CD4-positive, alpha-beta T cell (primary cell): ENCODE measurements at regions not wholly inside any gene's neighbourhood (a gene's known extent, or its start where the extent isn't known, plus 50 kb on each side); places are given as distances from the start of the nearest gene placed in this dataset.

Experiments used
- ATAC-seq: fragments of 200-7000 bp; cut with Tn5 transposase; one replicate; pipeline ENCODE4 v1.10.0; 2022; ENCODE audit warnings: mild to moderate bottlenecking; ENCODE audit not compliant: poor library complexity
- CTCF ChIA-PET: fragments of 350-600 bp; sonication (Branson Sonifier 250); formaldehyde crosslinking; loops from one replicate; lab custom pipeline; 2021; ENCODE audit warnings: antibody characterized with exemption, inconsistent platforms; lab: Charles Lee
- POLR2A ChIA-PET: fragments of 350-600 bp; sonication (Branson Sonifier 250); formaldehyde crosslinking; loops from one replicate; lab custom pipeline; 2021; ENCODE audit warnings: antibody characterized with exemption, inconsistent platforms; lab: Charles Lee
- DNase-seq, 14 experiments: peaks; one replicate each; pipeline ENCODE4 v3.0.0-alpha.2; 2013 to 2020; ENCODE audit warnings: mixed read lengths in 2 of 14
- H3K27ac ChIP-seq, 2 donors: one replicate each; pipeline versions ENCODE4 v1.5.1 to v1.7.0; 2013; ENCODE audit warnings: low read length in 2 of 2, low read depth in 1 of 2, mild to moderate bottlenecking in 1 of 2
- H3K27me3 ChIP-seq, 2 experiments: 1 replicate in 1 of 2; 2 replicates in 1 of 2; pipeline versions ENCODE4 v1.6.1 to v1.7.0; 2013; ENCODE audit warnings: low read length in 2 of 2, control low read depth in 1 of 2, mild to moderate bottlenecking in 1 of 2, moderate library complexity in 1 of 2; ENCODE audit not compliant: insufficient read depth in 2 of 2, control insufficient read depth in 1 of 2
- H3K36me3 ChIP-seq: one replicate; pipeline ENCODE4 v1.6.1; 2013; ENCODE audit warnings: low read length, control low read depth; ENCODE audit not compliant: insufficient read depth
- H3K4me1 ChIP-seq: one replicate; pipeline ENCODE4 v1.6.1; 2013; ENCODE audit warnings: low read length, control low read depth; ENCODE audit not compliant: insufficient read depth
- H3K4me3 ChIP-seq: one replicate; pipeline ENCODE4 v1.5.1; 2013; ENCODE audit warnings: mild to moderate bottlenecking, low read length, moderate library complexity
- H3K9me3 ChIP-seq, 2 experiments: 1 replicate in 1 of 2; 2 replicates in 1 of 2; pipeline versions ENCODE4 v1.6.1 to v1.7.0; 2013; ENCODE audit warnings: low read length in 2 of 2, mild to moderate bottlenecking in 2 of 2, control low read depth in 1 of 2, moderate library complexity in 1 of 2; ENCODE audit not compliant: control insufficient read depth in 1 of 2, insufficient read depth in 1 of 2
- H3K27ac Mint-ChIP-seq: one replicate; pipeline ENCODE4 v1.8.0; 2020; ENCODE audit warnings: mixed read lengths
- H3K27me3 Mint-ChIP-seq: one replicate; pipeline ENCODE4 v1.8.0; 2021; ENCODE audit warnings: mixed read lengths
- H3K36me3 Mint-ChIP-seq: one replicate; pipeline ENCODE4 v1.8.0; 2021; ENCODE audit warnings: low read depth, mixed read lengths
- H3K4me1 Mint-ChIP-seq: one replicate; pipeline ENCODE4 v1.8.0; 2021; ENCODE audit warnings: low read depth, mixed read lengths
- H3K4me3 Mint-ChIP-seq: one replicate; pipeline ENCODE4 v1.8.0; 2020; ENCODE audit warnings: mild to moderate bottlenecking, mixed read lengths
- H3K9me3 Mint-ChIP-seq: one replicate; pipeline ENCODE4 v1.8.0; 2020; ENCODE audit warnings: mixed read lengths
- CTCF ChIP-seq: fragments of 200-600 bp; IDR thresholded peaks from one replicate; pipeline ENCODE4 v1.8.0; 2022; ENCODE audit warnings: antibody characterized with exemption, mild to moderate bottlenecking
- intact Hi-C, 2 experiments: fragments of 100-400 bp; cut with DNase I in 1 of 2; cut with micrococcal nuclease in 1 of 2; formaldehyde crosslinking; loops; one replicate each; pipeline versions ENCODE4 v1.15.1 to v1.9.0; 2023 to 2025; cut with DNase I, micrococcal nuclease

GRCh38 chrX:115988825-115989224 lies 181.7 kb upstream of the AGTR2 start:
- Histone ChIP-seq H3K4me1 (no peaks in the 10 kb centered on the region), H3K9me3 (peaks cover 0 to 6% of the 10 kb centered on the region in 2 experiments), H3K4me3 (no peak overlapping the region), H3K27ac (no peak overlapping the region), H3K36me3 (no peaks in the 10 kb centered on the region), H3K27me3 (no peaks in the 10 kb centered on the region)
- ChIA-PET POLR2A (no interaction called here), CTCF (interaction anchor here (0.6 kb wide), 1 partner anchor 11 kb away, joined by 3 read pairs; no protein-coding TSS in a partner anchor)
- ATAC-seq (no peak), DNase-seq (no peak)
- Mint-ChIP-seq H3K9me3 (peaks cover 2% of the 10 kb centered on the region), H3K36me3 (no peaks in the 10 kb centered on the region), H3K27ac (no peak overlapping the region), H3K4me3 (no peak overlapping the region), H3K27me3 (no peaks in the 10 kb centered on the region), H3K4me1 (no peaks in the 10 kb centered on the region)
- no peak for TF ChIP-seq CTCF
- intact Hi-C loops = no loop called here

GRCh38 chrX:115989686-115990085 lies 180.9 kb upstream of the AGTR2 start:
- no peaks in the 10 kb centered on the region for H3K4me1 Mint-ChIP-seq

GRCh38 chrX:116009346-116009745 lies 161.2 kb upstream of the AGTR2 start:
- no peak overlapping the region for H3K4me3 ChIP-seq
- no peak for TF ChIP-seq CTCF
- no peak overlapping the region for H3K27ac ChIP-seq

More at GRCh38 chrX:115989686-115990085, 180.9 kb upstream of the AGTR2 start:
- Mint-ChIP-seq H3K9me3 (no peaks in the 10 kb centered on the region), H3K4me3 (no peak overlapping the region), H3K27ac (no peak overlapping the region), H3K36me3 (no peaks in the 10 kb centered on the region), H3K27me3 (no peaks in the 10 kb centered on the region)
- peaks cover 0 to 7% of the 10 kb centered on the region in 2 experiments for H3K9me3 ChIP-seq
- H3K4me3 ChIP-seq = no peak overlapping the region
- no peak overlapping the region for H3K27ac ChIP-seq
- no peak for TF ChIP-seq CTCF
- no peak for ATAC-seq
- POLR2A ChIA-PET = no interaction called here
- H3K36me3 ChIP-seq = no peaks in the 10 kb centered on the region
- DNase-seq = no peak
- H3K4me1 ChIP-seq = no peaks in the 10 kb centered on the region
- H3K27me3 ChIP-seq = no peaks in the 10 kb centered on the region
- CTCF ChIA-PET = no interaction called here
- intact Hi-C loops = no loop called here

More at GRCh38 chrX:116009346-116009745, 161.2 kb upstream of the AGTR2 start:
- H3K27me3 Mint-ChIP-seq = no peaks in the 10 kb centered on the region
- H3K27me3 ChIP-seq = no peaks in the 10 kb centered on the region
- intact Hi-C loops = no loop called here
- no peak for ATAC-seq
- no peak overlapping the region for H3K4me3 Mint-ChIP-seq
- DNase-seq = no peak
- POLR2A ChIA-PET = no interaction called here
- H3K27ac Mint-ChIP-seq = no peak overlapping the region
- no peaks in the 10 kb centered on the region for H3K9me3 ChIP-seq
- H3K36me3 Mint-ChIP-seq = no peaks in the 10 kb centered on the region
- no peaks in the 10 kb centered on the region for H3K36me3 ChIP-seq
- H3K4me1 Mint-ChIP-seq = no peaks in the 10 kb centered on the region
- no peaks in the 10 kb centered on the region for H3K4me1 ChIP-seq
- H3K9me3 Mint-ChIP-seq = no peaks in the 10 kb centered on the region
- CTCF ChIA-PET = no interaction called here
